Colon (tissue), 2 donors: ENCODE measurements at regions not wholly inside any gene's neighbourhood (a gene's known extent, or its start where the extent isn't known, plus 50 kb on each side); places are given as distances from the start of the nearest gene placed in this dataset.

ENCODE experiments used
- FAIRE-seq: peaks from 2 replicates; lab custom pipeline; 2012; peaks lifted over from hg19 to GRCh38; lab: Jason Lieb, UNC
- donor health status: control.
- donor health status: control.

DNA sequence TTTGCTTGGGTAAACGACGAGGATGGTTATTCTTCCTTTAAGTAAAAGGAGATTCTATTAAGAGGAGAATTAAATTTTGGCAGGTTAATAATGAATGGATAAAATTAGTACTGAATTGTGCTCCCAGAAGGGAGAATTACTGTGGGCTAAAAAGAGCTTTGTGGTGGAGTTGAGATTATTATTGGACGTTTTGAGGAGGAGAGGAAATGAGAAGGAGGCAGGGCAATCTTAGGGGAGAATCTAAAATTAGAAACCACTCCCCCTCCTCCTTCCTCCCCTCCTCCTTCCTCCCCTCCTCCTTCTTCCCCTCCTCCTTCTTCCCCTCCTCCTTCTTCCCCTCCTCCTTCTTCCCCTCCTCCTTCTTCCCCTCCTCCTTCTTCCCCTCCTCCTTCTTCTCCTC lies 331.8 kb downstream of the PRL start:
- no peak for FAIRE-seq

DNA sequence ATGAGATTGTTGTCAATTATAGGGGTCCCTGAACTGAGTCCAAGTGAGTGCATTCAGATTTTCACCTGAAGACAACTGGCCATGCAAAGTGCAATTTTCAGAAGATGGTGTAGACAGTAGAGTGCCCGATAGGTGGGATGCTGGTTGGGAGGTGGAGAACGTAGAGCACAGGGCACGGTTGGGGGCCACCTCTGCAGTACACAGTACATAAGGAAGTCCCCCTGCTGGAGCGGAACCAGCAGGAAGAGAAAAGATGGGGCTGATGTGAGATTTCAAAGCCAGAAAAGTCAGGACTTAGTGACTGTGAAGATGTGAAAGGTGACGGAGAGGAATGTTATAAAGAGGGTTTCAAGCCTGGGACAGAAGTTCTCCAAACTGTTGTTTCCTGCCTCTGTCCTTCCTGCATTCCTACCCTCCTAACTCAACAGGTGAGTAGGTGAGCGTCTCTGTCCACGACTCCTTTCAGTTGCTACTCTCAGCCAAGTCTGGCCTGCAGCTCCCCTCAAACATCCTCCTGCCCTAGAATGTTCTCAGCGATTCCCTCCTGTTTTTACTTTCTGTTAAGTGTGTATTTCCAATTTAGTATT lies 330.8 kb downstream of the PRL start:
- FAIRE-seq, result no peak

DNA sequence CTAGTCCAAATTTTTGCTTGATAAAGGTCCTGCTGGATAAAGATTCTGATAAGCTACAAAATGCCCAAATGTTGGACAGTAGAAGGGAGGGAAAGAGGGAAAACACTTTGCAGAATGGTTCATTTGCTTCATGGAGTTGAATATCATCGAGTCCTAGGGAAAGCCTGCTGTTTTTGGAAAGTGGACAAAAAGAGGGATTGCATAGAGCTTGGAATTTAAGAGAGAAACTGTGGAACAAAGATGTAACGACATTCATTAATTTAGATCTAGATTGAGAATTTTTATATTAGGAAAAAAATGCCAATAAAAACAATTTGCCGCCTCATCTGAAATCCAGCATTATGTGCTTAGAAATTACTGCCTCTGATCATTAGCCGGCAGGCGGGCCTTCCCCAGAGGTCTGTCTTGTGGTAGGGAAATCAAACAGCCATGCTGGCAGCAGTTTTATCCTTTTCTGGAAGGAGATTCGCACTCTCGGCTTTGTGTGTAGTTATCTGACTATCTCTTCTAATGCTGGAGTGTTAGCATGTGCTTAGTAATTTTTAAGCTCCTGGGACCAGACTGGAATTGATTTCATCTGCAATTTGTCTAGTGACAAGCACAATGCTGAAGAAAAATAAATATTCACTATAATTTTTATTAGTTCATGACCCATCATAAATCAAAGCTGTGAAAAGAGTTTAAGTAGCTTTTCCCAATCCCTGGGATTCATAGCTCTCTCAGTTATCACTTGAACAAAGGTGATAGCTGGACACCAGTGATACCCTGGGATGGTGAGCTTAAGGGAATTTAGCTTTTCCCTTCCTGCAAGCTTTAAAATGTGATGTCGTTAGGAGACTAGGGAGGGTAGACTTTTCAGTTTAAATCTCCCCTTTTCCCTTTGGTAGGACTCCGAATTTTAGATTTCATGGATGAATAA lies 329.5 kb downstream of the PRL start:
- no peak for FAIRE-seq

DNA sequence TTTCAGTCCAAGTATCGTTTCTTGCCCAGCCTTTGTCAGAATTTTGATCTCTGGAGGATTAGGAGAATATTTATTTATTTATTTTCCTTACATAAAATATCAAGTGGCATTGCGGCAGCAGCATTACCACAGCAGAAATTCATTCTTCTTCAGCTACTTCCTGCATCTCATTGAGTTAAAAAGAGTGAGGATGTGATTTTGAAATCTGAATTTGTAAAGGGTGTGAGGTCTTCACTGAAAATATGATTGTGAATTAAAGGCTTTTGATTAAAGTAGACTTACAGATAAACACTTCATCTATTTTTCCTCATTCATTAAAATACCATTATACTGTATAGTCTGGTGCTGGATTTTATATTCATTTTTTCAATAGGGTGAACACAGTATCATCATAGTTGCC lies 328.4 kb downstream of the PRL start:
- no peak for FAIRE-seq

DNA sequence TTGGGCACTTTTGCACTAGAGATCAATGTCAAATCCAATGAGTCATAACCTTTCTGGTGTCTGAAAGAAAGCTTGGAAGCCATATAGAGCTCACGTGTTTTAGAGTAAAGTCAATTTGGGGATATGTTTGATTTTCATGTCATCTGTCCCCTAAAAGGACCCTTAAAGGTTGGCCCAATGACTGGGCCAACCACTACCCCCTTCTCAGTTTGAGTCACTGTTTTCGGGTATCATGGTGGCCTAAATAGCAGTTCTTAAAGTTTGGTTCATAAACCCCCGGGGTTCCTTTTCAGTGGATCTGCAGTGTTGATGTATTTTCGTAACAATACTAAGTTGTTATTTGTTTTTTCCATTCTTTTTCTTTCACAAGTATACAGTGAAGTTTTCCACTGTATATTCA lies 327.6 kb downstream of the PRL start:
- FAIRE-seq, result no peak

DNA sequence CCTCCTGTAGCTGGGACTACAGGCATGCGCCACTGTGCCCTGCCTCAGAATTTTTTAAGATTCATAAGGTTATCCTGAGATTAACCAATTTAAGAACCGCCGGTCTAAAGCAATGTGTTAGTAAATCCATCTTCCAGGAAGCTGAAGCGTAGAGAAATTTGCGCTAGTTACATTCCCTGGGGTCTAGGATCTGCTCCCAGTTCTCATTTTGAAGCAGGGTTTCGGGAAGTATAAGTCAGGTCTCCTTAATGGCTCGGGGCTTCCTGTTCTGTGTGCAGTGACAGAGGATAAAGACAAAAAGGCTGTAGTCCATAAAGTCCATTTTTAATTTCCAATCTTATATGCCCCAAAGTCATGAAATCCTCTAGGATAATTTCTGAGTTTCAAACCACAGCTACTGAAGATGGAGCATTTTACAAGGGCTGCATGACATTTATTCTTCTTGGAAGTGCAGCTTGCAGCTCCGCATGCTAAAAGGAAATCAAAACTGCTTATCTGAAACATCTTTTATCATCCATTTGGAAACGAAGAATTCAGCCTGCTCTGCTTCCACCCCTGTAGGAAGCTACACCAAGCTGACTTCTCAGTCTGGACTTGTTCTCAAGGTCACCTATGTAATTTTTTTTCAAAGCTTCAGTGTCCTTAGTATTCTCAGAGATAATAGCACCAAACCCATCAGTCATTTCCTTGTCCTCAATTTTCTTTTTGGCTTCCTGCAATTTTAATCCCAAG lies 326.1 kb downstream of the PRL start:
- FAIRE-seq, result no peak

DNA sequence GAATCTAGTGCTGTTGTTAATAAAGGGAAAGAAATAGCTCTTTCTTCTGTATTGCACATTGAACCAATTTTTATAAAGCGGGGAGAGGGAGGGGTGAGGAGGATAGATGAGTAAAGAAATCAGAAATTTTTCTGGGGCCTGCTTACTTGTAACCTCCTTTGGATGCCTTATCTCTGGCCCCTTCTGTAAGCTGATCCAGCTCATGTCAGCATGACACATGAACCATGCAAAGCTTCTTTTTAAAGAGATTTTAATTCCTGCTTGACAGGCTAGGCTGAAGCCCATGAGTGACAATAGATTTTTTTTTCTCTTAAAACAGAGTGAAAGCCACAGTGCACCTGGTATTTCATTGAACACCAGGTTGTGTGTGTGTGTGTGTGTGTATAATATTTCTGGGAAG lies 325.3 kb downstream of the PRL start:
- no peak for FAIRE-seq

DNA sequence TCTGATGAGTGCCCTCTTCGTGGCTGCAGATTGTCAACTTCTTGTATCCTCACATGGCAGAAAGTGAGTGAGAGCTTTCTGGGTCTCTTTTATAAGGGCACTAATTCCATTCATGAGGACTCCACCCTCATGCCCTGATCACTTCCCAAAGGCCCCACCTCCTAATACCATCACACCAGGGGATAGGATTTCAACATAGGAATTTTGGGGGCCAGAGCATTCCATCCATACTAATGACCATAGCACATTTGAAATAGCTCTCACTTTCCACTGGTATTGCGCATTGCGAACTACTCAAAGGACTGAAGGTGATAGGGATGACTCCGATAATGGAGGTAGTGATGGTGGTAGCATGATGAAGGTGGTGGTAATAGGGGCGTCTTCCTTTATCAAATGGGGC lies 324.3 kb downstream of the PRL start:
- FAIRE-seq, result no peak

DNA sequence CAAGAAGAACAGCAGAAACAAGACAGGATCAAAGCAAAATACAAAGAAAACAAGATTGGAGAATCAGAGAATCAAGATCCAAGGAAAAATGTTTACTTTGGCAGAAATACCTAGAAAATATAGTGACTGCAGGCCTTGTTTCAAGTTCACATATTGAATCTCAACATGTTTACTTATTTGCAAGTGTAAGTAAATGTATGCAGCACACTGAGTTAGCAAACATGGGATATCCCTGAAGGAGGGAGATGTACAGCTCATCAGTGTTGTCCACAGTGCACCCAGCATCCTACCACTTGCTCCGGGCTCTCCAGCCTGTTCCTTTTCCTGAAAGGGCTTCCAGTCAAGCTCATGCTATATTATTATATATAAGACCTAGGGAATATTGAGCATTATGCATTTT lies 319.5 kb downstream of the PRL start:
- no peak for FAIRE-seq

DNA sequence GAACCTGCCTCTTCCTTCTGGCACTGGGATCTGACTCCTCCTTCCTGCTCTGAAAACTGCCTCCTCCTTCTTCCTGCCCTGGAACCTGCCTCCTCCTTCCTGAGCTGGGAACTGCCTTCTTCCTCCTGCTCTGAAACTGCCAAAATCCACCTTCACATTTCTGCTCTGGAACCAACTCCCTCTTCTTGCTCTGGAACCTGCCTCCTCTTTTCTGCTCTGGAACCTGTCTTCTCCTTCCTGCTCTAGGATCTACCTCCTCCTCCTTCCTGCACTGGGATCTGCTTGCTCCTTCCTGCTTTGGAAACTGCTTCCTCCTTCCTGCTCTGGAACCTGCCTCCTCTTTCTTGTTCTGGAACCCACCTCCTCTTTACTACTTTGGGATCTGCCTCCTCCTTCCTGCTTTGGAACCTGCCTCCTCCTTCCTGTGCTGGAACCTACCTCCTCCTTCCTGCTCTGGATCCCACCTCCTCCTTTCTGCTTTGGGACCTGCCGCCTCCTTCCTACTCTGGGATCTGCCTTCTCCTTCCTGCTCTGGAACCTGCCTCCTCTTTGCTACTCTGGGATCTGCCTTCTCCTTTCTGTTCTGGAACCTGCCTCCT lies 315.5 kb downstream of the PRL start:
- no peak for FAIRE-seq

DNA sequence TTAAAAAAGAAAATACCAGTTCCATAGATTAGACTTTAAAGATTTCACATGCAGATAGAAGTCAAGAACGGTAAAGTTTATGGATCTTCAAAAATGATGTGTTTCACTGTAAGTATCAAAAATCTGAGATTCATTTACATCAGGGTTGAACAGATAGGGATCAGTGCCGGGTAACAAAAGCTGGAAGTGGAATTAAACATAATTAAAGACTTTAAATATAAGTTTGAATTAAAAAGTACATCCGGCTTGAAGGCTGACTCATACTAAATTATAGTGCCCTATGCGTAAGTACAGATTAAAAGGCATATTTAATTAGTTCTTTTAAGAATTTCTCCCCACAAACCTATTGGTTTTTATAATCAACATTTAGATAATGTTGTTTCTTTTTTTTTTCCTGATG lies 312.7 kb downstream of the PRL start:
- FAIRE-seq, result no peak

DNA sequence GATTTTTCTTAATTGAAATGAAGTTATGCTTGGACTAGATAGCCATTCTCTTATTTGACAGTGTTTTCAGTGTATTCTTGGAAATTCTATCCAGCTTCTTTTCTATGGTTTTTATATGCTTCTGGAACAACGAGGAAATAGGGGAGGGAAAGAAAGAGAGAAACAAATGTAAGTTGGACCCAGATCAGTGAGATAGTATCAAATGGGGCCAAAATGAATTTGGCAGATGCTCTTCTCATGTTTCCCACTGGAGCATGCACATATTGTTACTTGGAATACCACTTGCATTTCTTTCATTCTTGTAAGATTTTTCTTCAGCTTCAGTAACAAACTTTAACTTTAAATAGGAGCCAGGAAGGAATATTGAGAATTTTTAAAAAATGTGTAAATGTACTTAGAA lies 312.3 kb downstream of the PRL start:
- no peak for FAIRE-seq

DNA sequence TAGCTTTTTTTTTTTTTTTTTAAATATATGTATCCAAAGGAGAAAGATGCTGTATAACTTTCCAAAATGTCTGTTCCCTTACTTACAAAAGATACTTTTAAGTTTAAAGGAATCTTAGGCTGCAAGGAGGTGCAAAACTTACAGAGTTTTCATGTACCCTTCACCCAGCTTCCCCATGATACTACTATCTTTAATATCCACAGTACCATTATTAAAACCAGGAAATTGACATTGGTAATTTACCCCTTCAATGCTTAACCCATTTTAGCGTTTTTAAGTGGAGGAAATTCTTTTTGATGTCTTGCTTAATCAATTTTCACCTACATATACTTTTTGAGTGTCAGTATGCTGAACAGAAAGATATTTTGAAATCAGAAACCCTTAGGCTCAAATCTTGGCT lies 310.9 kb downstream of the PRL start:
- no peak for FAIRE-seq

DNA sequence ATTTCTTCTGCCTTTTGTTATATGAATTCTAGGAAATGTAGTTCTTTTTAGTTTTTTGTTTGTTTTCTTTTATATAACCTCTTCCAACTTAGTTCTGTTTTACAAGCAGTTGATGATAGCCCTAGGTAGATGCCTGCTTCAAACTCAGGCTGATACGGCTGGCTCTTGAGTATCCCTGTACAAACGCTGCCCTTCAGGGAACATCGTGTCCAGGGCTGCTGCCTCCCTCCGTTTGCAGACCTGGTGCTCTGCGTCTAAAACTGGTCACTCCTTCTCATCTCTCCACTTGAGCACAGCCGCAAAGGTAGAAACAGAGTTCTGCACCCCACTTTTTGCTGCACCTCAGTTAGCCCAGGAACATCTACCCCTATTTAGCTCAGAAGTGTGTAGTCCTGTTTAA lies 310.1 kb downstream of the PRL start:
- no peak for FAIRE-seq

DNA sequence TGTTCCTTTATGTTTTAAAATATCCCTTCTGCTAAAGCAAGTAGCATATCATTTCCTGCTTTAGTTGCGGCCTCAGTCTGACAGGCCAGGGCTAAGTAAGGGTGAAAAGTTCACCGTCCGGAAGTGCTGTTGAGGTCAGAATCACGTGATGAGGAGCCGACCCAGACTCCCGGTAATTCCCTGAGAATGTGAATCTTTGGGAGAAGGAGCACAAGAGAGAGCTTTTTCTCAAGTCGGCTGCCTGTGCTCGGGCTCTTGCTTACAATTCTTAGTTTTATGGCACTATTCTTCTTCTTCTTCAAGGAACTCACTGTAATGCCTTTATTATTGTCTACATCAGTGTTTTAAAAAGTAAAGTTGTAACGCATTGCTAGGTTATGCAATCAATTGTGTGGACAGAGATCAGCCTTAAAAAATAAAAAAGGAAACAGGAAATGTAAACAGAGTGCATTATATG lies 309.3 kb downstream of the PRL start:
- FAIRE-seq, result no peak

DNA sequence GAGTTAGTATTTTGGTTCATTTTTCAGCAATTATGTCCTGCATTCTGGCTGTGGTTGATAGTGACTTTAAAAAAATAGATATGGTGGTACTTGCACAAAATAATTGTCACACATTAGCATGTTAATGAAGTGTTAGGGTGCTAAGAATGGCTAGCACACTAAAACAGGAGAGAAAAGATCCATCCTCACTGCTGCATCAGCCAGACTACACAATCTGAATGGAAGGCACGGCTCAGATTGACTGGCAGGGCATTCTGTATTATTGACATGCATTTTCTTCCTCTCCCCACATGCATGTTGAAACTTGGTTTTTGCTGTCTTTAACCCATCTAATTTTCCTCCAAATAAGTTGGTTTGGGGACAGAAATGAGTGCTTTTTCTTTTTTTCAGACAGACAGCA lies 306.3 kb downstream of the PRL start:
- no peak for FAIRE-seq

DNA sequence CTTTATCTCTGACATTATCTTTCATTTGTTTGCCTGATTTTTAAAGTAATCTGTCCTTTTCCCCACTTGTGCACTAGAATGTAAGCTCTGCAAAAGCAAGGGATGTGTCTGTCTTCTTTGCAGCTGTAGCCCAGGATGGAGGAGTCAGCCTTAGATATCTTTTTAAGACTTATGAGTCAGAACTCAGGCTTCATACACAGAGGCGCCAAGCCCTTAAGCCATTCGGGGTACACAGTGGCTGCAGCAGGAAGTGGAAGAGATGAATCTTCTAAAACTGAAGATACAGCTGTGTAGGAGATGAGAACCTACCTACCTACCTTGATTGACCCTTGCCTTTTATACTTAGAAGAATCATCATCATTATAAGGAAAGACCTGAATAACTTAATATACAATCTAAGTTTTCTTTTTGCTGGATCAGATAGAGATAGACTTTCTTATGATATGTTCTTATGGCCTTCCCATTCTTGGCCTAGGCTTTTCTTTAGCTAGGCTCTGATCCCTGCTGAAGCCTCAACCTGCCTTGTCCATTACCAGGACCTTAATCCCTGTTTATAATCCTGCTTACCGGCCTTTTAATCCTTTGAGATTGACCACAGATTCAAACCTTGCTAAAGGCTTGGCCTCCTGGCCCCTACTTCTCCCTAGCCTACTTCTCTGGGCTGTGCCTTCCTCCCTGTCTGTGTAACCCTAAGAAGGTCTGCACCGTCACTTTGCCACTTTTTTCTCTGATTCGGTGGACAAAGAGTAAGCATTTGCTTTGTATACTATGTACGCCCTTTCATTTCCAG lies 304.5 kb downstream of the PRL start:
- FAIRE-seq, result no peak

DNA sequence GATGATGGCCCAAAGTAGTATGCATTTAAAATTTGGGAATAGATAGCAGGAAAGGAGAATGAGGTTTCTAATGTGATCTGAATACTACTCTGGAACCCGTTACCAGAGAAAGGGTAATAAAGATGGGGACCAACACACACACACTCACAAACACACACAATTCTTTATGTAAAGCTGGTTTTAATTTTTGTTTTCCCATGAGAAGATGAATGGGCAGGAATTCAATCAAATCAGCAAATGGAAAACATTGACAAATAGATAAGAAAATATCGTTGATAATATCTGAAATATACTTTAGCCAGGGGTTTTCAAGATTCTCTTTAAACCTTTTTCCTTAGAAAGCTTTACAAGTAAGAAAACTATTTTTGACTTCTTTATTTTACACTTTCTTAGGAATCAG lies 303.0 kb downstream of the PRL start:
- no peak for FAIRE-seq

DNA sequence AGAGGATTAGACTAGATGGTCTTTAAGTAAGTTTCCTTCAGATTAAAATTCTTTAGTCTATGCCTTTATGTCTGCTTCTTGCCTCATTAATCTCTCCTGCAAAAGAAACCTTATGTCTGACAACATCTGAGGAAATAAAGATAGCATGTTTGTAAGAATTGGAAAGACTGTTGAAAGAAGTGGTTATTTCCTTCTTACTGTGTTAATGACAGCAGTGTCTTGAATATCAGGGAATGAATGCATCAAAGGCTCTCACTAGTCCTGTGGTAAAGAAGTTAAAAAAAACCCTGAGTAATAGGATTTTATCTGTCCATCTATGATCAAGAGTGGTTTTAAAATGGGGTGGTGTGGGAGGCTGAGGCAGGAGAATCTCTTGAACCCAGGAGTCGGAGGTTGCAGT lies 302.0 kb downstream of the PRL start:
- FAIRE-seq, result no peak

DNA sequence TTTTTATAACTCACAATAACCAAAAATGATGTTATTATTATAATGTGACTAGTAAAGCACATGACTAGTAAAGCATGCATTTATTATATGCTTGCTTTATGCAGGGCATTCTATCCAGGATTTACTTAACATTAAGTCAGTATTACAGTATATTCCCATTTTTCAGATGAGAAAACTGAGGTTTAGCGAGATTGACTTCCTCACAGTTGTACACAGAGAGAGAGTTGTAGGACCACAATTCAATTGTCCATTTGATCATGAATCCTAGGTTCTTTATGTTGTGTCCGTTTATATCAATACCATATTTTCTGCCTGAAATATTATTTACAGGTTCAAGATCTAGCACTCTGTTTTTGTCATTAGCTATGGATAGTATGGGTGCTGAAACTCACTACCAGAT lies 301.5 kb downstream of the PRL start:
- FAIRE-seq, result no peak

DNA sequence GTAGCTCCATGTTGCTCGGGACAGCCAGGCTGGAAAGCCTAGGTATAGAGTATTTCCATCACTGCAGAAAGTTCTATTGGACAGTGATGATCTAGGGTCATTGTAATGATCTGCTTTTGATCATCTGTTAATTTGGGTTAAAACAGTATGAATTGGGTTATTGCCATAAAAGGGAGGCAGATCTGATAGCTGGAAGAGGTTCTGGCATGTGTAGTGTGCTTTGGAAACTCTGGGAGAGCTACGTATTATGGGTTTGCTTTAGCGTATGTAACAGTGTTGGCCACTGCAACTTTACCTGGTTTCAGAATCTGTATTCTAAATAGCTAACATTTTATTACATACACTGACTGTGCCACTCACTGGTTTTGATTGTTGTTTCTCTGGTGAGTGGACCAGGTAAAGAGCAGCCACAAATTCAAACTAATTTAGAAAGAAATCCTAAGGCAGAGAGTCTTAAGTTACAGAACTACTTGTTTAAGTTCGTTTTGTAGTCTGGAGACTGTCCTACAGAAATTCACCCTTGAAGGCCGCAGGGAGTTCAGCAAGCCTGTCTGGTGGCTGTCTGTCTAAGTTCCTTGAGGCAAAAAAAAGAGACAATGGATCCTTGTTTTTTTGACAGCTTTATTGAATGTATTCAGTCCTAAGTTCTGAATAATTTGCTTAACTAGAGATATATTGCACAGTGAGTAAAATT lies 300.3 kb downstream of the PRL start:
- FAIRE-seq, result no peak
